GM12873 (cell line): ENCODE measurements at regions not wholly inside any gene's neighbourhood (a gene's known extent, or its start where the extent isn't known, plus 50 kb on each side); places are given as distances from the start of the nearest gene placed in this dataset.

Source experiments
- TF ChIP-seq, protein P1 (sequence below): IDR thresholded peaks from 2 replicates; pipeline ENCODE4 v1.5.1; 2012; ENCODE audit warnings: low read depth, mild to moderate bottlenecking, moderate library complexity, low read length, control low read depth; ENCODE audit not compliant: insufficient read depth; ENCODE audit errors: missing control alignments

DNA sequence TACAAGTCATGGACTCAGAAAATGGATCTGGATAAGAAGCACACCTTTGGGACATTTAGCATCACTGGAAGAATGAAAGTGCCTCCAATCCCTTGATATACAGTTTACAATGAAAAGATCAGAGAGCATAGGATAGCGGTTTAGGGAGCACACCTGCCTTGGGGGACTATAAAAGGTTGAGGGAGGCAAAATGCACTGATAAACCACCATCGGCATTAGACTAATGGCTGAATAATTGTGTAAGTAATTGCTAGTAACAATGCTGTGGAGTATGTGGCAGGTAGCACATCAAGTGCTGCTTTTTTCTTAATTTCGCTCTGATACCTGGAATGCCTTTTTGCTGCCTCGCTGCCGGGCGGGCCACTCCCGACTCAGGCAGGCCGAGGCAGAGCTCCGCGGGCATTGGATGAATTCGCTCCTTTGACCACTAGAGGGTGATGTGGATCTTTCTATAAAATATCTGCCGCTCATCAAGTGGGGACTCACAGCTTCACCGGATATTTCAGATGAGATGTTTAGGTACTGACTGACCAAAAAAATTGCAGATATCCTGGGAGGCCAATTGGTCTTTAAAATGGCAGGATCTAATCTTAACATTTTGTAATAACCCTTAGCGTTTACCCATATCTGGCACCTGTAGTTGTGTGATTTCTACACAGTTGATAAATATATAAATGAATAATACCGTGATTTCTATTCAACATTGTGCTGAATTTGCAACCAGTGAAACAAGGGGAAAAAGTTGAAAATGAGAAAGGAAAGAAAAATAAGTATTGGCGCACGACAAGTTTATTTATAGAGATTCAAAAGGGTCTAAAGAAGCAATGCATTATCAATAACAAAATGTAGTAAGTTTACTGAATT, 116.8 kb upstream of the PRSS1 start:
- TF ChIP-seq, protein P1, sequence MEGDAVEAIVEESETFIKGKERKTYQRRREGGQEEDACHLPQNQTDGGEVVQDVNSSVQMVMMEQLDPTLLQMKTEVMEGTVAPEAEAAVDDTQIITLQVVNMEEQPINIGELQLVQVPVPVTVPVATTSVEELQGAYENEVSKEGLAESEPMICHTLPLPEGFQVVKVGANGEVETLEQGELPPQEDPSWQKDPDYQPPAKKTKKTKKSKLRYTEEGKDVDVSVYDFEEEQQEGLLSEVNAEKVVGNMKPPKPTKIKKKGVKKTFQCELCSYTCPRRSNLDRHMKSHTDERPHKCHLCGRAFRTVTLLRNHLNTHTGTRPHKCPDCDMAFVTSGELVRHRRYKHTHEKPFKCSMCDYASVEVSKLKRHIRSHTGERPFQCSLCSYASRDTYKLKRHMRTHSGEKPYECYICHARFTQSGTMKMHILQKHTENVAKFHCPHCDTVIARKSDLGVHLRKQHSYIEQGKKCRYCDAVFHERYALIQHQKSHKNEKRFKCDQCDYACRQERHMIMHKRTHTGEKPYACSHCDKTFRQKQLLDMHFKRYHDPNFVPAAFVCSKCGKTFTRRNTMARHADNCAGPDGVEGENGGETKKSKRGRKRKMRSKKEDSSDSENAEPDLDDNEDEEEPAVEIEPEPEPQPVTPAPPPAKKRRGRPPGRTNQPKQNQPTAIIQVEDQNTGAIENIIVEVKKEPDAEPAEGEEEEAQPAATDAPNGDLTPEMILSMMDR: peak; percentile 73

DNA sequence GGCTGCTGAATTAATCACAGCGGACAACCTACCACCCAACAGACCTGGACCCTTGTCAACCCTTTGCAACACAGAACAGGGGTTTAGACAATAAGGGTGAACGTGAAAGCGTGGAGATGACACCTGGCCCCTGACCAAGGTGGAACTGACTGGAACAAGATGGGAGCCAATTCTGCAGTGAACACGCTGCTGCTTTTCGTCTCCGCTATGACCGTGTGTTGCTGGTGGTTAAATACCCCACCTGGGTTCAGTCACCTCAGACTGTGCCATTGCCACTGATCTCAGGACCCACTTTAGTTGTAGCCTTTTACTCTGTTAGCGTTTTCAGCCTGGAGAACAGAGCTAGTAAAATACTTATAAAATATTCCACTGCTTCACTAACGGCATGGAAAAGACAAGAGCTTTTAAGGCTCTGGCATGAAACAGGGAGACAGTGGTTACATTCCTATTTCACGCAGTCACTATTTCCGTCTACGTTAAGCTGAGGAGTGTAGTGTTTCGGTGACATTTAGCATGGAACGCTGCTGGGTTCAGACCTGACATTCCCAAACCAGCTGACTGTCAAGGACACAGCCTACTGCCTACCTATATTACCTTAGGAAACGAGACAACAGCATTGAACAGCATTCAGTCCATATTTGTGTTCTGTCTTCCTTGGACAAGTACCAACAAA, 119.5 kb upstream of the PRSS1 start:
- TF ChIP-seq, protein P1: no peak

DNA sequence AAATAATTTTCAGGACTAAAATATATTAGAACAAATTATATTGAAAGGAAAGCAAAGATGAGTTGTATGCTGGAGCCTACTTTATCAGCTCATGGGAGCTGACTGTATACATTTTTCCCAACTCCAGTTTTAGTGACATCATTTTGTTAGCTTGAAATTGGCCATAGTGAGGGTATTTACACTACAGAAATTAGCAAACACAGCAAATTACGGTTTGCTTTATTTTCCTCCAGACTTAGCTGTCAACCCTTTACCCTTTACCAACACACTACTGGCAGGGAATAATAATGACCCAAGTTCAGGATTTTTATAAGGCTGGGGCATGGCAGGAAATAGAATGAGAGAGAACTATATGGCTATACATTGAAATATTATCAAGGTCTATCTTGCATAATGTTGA, 120.3 kb upstream of the PRSS1 start:
- TF ChIP-seq, protein P1: no peak

DNA sequence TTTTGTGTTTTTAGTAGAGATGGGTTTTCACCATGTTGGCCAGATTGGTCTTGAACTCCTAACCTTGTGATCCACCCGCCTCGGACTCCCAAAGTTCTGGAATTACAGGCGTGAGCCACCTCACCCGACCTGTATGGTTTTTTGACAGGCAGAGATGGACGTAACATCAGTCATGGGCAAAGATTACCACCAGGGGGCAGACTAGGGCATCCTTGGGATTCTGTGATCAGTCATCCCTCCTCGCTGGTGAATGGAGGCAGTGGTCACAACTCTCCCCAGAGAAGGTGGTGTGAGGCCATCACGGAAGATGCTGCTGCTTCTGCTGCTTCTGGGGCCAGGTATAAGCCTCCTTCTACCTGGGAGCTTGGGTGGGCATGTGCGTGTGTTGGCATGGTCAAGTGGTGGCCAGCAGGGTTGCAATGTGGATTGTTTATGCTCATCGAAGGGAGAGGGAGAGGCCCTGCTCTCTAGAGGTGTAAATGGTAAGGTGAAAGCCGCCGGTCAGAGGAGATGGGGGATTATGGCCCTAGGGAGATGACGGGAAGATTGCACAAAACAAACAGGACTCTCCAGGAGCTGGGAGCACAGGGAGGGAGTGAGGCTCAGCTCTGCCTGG, 122.7 kb upstream of the PRSS1 start:
- TF ChIP-seq, protein P1: peak; percentile 86

DNA sequence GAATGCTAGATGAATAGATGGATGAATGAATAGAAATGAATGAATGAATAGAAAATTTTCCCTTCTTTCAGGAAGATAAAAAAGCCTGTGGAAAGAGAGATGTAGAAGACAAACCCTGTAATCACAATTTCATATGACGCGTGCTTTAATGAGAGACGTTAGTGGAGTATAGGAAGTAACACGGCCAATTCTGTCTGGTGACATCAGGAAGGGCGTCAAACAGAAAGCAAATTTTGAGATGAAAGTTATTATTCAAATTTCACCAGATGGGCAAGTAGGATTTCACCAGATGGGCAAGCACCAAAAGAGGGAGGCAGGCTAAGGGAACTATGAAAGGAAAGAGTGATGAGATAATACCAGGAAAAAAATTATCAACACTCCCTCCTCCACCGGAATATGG, 128.9 kb upstream of the PRSS1 start:
- TF ChIP-seq, protein P1: no peak

DNA sequence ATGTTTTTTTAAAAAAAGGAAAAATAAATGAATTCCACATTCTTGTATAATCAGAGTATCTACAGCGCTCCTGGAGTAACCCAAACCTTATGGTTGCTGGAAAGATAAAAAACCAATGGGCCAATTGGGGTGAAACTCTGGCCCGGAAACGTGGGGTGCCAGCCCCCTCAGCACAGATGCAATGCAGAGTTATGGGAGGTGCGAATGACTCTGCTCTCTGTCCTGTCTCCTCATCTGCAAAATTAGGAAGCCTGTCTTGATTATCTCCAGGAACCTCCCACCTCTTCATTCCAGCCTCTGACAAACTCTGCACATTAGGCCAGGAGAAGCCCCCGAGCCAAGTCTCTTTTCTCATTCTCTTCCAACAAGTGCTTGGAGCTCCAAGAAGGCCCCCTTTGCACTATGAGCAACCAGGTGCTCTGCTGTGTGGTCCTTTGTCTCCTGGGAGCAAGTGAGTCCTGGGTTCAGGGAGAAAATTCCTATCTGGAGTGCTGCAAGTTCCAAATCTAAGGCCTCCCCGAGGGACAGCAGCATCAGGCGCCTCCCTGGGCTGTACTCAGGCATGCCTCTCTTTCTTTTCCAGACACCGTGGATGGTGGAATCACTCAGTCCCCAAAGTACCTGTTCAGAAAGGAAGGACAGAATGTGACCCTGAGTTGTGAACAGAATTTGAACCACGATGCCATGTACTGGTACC, 130.5 kb upstream of the PRSS1 start:
- TF ChIP-seq, protein P1: no peak
